ENCODE measurements at regions not wholly inside any gene's neighbourhood (a gene's known extent, or its start where the extent isn't known, plus 50 kb on each side); places are given as distances from the start of the nearest gene placed in this dataset.

DNA sequence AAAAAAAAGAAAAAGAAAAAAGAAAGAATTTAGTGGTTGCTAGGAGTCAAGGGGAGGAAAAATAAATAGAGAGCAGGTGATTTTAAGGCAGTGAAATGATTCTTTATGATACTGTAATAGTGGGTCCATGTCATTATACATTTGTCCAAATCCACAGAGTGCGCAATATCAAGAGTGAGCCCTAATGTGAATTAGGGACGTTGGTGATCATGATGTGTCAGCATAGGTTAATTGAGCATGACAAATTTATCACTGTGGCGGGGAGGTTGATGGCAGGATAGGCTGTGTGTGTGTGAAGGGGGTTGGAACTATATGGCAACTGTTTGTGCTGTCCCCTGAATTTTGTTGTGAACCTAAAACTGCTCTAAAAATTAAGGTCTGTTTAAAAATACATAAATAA, 357.8 kb downstream of the ICE1 start:
- no peak for TF ChIP-seq POLR2A (IDR thresholded peaks at IDR 0.05)
- TF ChIP-seq, protein P1, sequence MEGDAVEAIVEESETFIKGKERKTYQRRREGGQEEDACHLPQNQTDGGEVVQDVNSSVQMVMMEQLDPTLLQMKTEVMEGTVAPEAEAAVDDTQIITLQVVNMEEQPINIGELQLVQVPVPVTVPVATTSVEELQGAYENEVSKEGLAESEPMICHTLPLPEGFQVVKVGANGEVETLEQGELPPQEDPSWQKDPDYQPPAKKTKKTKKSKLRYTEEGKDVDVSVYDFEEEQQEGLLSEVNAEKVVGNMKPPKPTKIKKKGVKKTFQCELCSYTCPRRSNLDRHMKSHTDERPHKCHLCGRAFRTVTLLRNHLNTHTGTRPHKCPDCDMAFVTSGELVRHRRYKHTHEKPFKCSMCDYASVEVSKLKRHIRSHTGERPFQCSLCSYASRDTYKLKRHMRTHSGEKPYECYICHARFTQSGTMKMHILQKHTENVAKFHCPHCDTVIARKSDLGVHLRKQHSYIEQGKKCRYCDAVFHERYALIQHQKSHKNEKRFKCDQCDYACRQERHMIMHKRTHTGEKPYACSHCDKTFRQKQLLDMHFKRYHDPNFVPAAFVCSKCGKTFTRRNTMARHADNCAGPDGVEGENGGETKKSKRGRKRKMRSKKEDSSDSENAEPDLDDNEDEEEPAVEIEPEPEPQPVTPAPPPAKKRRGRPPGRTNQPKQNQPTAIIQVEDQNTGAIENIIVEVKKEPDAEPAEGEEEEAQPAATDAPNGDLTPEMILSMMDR (IDR thresholded peaks at IDR 0.05), result no peak

Measured in thyroid gland (tissue), 4 donors.